Neuronal stem cell (in vitro differentiated cells): ENCODE measurements at regions not wholly inside any gene's neighbourhood (a gene's known extent, or its start where the extent isn't known, plus 50 kb on each side); places are given as distances from the start of the nearest gene placed in this dataset.

Source experiments
- DNase-seq: peaks from one replicate; pipeline ENCODE4 v3.0.0-alpha.2; 2013; ENCODE audit warnings: low spot score
- H2AFZ ChIP-seq: one replicate; pipeline ENCODE4 v1.6.1; 2013; ENCODE audit warnings: mild to moderate bottlenecking, low read length, inconsistent platforms
- H2AK5ac ChIP-seq: 2 replicates; pipeline ENCODE4 v1.6.1; 2013; ENCODE audit warnings: low read depth, mild to moderate bottlenecking, inconsistent platforms, low read length, moderate library complexity, mixed read lengths
- H2BK120ac ChIP-seq: 2 replicates; pipeline ENCODE4 v1.6.1; 2013; ENCODE audit warnings: low read depth, mild to moderate bottlenecking, inconsistent platforms, low read length, moderate library complexity, mixed read lengths
- H2BK12ac ChIP-seq: one replicate; pipeline ENCODE4 v1.6.1; 2013; ENCODE audit warnings: low read length, inconsistent platforms
- H2BK15ac ChIP-seq: 2 replicates; pipeline ENCODE4 v1.6.1; 2013; ENCODE audit warnings: mild to moderate bottlenecking, low read length, inconsistent platforms, mixed read lengths
- H2BK5ac ChIP-seq: one replicate; pipeline ENCODE4 v1.6.1; 2013; ENCODE audit warnings: inconsistent platforms, mild to moderate bottlenecking, low read length, moderate library complexity
- H3K14ac ChIP-seq: one replicate; pipeline ENCODE4 v1.6.1; 2013; ENCODE audit warnings: low read length, inconsistent platforms
- H3K18ac ChIP-seq: 2 replicates; pipeline ENCODE4 v1.6.1; 2013; ENCODE audit warnings: low read length, inconsistent platforms
- H3K23ac ChIP-seq: 2 replicates; pipeline ENCODE4 v1.6.1; 2013; ENCODE audit warnings: low read depth, mild to moderate bottlenecking, mixed read lengths, low read length, inconsistent platforms; ENCODE audit not compliant: poor library complexity
- H3K27ac ChIP-seq: replicated peaks from 3 replicates; pipeline ENCODE4 v1.5.1; 2013; ENCODE audit warnings: low read length, inconsistent platforms
- H3K27me3 ChIP-seq, 3 experiments: 2 replicates each; pipeline ENCODE4 v1.6.1; 2013; ENCODE audit warnings: low read length in 3 of 3, mild to moderate bottlenecking in 2 of 3, inconsistent platforms in 1 of 3, low read depth in 1 of 3, mixed read lengths in 1 of 3, moderate library complexity in 1 of 3; ENCODE audit not compliant: control insufficient read depth in 3 of 3, insufficient read depth in 3 of 3
- H3K36me3 ChIP-seq, 2 donors: replicated peaks in 1 of 2; 2 replicates each; pipeline ENCODE4 v1.6.1; 2013; ENCODE audit warnings: low read length in 2 of 2; ENCODE audit not compliant: control insufficient read depth in 2 of 2, insufficient read depth in 2 of 2
- H3K4ac ChIP-seq: 2 replicates; pipeline ENCODE4 v1.6.1; 2013; ENCODE audit warnings: inconsistent platforms, mild to moderate bottlenecking, low read length, moderate library complexity
- H3K4me1 ChIP-seq, 2 donors: 1 replicate in 1 of 2; 2 replicates in 1 of 2; pipeline ENCODE4 v1.6.1; 2013; ENCODE audit warnings: low read length in 2 of 2, low read depth in 1 of 2; ENCODE audit not compliant: control insufficient read depth in 2 of 2, insufficient read depth in 1 of 2
- H3K4me2 ChIP-seq: one replicate; pipeline ENCODE4 v1.6.1; 2013; ENCODE audit warnings: mild to moderate bottlenecking, low read length, inconsistent platforms; ENCODE audit not compliant: insufficient read depth, poor library complexity, severe bottlenecking
- H3K4me3 ChIP-seq, 2 donors: 2 replicates each; pipeline ENCODE4 v1.5.1; 2013; ENCODE audit warnings: low read length in 2 of 2, mild to moderate bottlenecking in 2 of 2, inconsistent platforms in 1 of 2, moderate library complexity in 1 of 2
- H3K79me1 ChIP-seq: one replicate; pipeline ENCODE4 v1.6.1; 2013; ENCODE audit warnings: low read depth, mild to moderate bottlenecking, inconsistent platforms, low read length, moderate library complexity
- H3K9ac ChIP-seq: one replicate; pipeline ENCODE4 v1.6.1; 2013; ENCODE audit warnings: mild to moderate bottlenecking, low read depth, low read length, inconsistent platforms; ENCODE audit not compliant: poor library complexity
- H3K9me3 ChIP-seq, 2 donors: replicated peaks in 1 of 2; 2 replicates each; pipeline versions ENCODE3 to v1.6.1; 2013; ENCODE audit warnings: low read length in 2 of 2, mild to moderate bottlenecking in 2 of 2, inconsistent platforms in 1 of 2, low read depth in 1 of 2, mixed read lengths in 1 of 2, moderate library complexity in 1 of 2; ENCODE audit not compliant: control insufficient read depth in 2 of 2, insufficient read depth in 1 of 2
- H4K8ac ChIP-seq: one replicate; pipeline ENCODE4 v1.6.1; 2013; ENCODE audit warnings: low read depth, mild to moderate bottlenecking, inconsistent platforms, low read length, moderate library complexity
- H4K91ac ChIP-seq: one replicate; pipeline ENCODE4 v1.6.1; 2013; ENCODE audit warnings: low read length, low read depth, mild to moderate bottlenecking, inconsistent platforms; ENCODE audit not compliant: poor library complexity
- WGBS, 2 donors: extraction: QIAGEN DNeasy Blood & Tissue Kit; methylation state at CpG; one replicate each; pipeline ENCODE4 v1.1.7; 2013; ENCODE audit warnings: missing lambda C conversion rate in 2 of 2, mixed read lengths in 1 of 2; ENCODE audit not compliant: insufficient read length in 2 of 2, insufficient replicate concordance in 1 of 2; ENCODE audit errors: extremely low coverage in 2 of 2; 5-methylcytosine and 5-hydroxymethylcytosine counted together

DNA sequence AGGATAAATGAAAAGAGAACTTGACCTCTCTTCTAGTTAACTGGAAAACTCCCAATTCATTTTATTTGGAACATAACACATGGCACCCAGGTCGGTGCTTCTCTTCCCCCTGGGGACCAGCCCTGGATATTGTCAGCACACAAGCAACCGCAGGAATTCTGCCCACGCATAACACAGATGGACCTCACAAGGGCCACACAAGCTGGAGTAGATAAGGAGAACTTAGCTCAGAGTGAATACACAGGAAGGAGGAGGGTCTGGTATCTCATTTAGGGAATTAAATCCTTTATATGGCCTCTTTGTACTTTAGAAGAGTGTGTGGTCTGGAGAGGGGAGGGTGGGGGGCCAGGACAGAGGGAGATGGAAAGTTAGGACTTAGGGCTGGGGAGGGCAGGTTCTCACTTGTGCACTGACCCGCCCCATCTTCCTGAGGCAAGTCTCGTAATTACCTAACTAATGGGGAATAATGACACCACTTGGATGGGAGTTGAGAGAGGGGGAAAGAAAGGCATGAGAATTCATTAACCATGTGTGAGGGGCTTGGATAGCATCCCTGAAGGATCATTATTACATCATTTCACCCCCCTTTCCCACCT, 341.2 kb upstream of the WWC1 start:
- H2AK5ac ChIP-seq = no peak overlapping the region
- H3K4me1 ChIP-seq = peaks cover 18 to 49% of the 10 kb centered on the region in 2 donors
- no peak overlapping the region for H3K4me3 ChIP-seq
- no peak overlapping the region for H4K91ac ChIP-seq
- H3K36me3 ChIP-seq = no peaks in the 10 kb centered on the region
- H2AFZ ChIP-seq = peak overlapping the region; percentile 32
- H3K79me1 ChIP-seq = no peaks in the 10 kb centered on the region
- no peak overlapping the region for H3K27ac ChIP-seq
- H3K18ac ChIP-seq = no peak overlapping the region
- WGBS, 2 donors = no CpG with 5 or more reads among the region's 5 CpGs
- H3K4ac ChIP-seq = no peak overlapping the region
- H3K14ac ChIP-seq = no peak overlapping the region
- H2BK15ac ChIP-seq = no peak overlapping the region
- H3K23ac ChIP-seq = no peak overlapping the region
- H2BK12ac ChIP-seq = no peak overlapping the region
- H3K9me3 ChIP-seq = no peaks in the 10 kb centered on the region
- no peak overlapping the region for H3K9ac ChIP-seq
- H2BK120ac ChIP-seq = no peak overlapping the region
- H2BK5ac ChIP-seq = no peak overlapping the region
- H3K4me2 ChIP-seq = no peak overlapping the region
- DNase-seq = no peak
- H4K8ac ChIP-seq = no peak overlapping the region
- no peaks in the 10 kb centered on the region for H3K27me3 ChIP-seq

DNA sequence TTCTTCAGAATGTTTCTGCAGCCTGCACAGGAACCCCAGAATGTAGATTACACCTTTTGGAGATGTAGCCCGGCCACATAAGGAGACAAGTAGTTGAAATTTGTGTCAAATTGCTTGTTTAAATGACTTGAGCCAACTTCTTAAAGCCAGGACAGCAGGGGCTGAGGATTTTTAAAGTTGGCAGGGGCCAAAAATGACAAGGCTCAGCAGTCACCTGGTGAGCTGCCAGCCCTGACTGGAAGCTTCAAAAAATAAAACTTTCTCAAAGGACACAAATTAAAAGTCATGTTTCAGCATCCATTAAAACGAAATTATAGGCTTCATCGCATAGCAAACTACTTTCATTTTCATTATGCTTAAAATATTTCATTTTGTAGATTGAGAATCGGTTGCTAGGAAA, 340.3 kb upstream of the WWC1 start:
- Histone ChIP-seq H3K18ac (no peak overlapping the region), H3K4ac (no peak overlapping the region), H3K9ac (no peak overlapping the region), H2AFZ (no peak overlapping the region), H2BK5ac (no peak overlapping the region), H3K4me3 (no peak overlapping the region), H2BK12ac (no peak overlapping the region), H3K14ac (no peak overlapping the region), H3K23ac (no peak overlapping the region), H3K4me2 (no peak overlapping the region), H3K79me1 (no peaks in the 10 kb centered on the region), H4K91ac (no peak overlapping the region), H2BK15ac (no peak overlapping the region), H3K27ac (no peak overlapping the region), H3K36me3 (no peaks in the 10 kb centered on the region), H3K27me3 (no peaks in the 10 kb centered on the region), H3K9me3 (no peaks in the 10 kb centered on the region), H3K4me1 (peaks cover 17 to 44% of the 10 kb centered on the region in 2 donors), H2AK5ac (no peak overlapping the region), H4K8ac (no peak overlapping the region), H2BK120ac (no peak overlapping the region)
- DNase-seq = no peak
- WGBS, 2 donors = no CpG with 5 or more reads among the region's 4 CpGs

DNA sequence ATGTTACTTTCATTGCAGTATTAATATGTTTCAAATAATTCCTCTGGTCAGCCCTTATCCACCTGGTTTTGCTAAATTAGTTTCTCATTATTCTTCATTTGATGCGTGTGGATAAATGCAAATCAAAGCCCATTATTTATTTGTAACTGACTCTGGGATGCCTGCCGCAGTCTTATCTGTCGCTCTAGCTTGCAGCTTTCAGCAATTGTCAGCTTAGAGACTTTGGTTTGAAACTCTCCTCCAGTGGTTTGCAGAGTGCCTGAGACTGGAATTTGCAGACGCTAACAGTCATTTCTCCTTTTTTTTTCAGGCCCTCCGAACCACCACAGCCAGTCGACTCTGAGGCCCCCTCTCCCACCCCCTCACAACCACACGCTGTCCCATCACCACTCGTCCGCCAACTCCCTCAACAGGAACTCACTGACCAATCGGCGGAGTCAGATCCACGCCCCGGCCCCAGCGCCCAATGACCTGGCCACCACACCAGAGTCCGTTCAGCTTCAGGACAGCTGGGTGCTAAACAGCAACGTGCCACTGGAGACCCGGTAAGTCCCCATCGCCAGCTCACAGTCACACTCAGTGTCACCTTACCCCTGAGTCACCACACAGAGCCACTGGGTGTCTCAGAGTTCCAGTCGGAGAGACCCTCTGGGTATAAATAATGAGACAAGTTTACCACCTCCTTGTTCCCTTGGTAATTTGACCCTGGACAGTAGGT, 339.0 kb upstream of the WWC1 start:
- Histone ChIP-seq H3K27me3 (no peaks in the 10 kb centered on the region), H2BK15ac (peak overlapping the region; percentile 61), H3K4me3 (no peak overlapping the region), H2BK120ac (no peak overlapping the region), H2AK5ac (no peak overlapping the region), H3K18ac (peak overlapping the region; percentile 23), H3K36me3 (no peaks in the 10 kb centered on the region), H4K8ac (no peak overlapping the region), H3K27ac (no peak overlapping the region), H3K4me2 (no peak overlapping the region), H3K4ac (no peak overlapping the region), H3K9me3 (no peaks in the 10 kb centered on the region), H2BK12ac (peak overlapping the region; percentile 68), H3K9ac (no peak overlapping the region), H3K79me1 (no peaks in the 10 kb centered on the region), H3K14ac (no peak overlapping the region), H4K91ac (no peak overlapping the region), H2AFZ (no peak overlapping the region), H3K23ac (peak overlapping the region; percentile 53), H2BK5ac (no peak overlapping the region), H3K4me1 (peaks cover 15 to 41% of the 10 kb centered on the region in 2 donors)
- no CpG with 5 or more reads among the region's 19 CpGs for WGBS, 2 donors
- DNase-seq = no peak

DNA sequence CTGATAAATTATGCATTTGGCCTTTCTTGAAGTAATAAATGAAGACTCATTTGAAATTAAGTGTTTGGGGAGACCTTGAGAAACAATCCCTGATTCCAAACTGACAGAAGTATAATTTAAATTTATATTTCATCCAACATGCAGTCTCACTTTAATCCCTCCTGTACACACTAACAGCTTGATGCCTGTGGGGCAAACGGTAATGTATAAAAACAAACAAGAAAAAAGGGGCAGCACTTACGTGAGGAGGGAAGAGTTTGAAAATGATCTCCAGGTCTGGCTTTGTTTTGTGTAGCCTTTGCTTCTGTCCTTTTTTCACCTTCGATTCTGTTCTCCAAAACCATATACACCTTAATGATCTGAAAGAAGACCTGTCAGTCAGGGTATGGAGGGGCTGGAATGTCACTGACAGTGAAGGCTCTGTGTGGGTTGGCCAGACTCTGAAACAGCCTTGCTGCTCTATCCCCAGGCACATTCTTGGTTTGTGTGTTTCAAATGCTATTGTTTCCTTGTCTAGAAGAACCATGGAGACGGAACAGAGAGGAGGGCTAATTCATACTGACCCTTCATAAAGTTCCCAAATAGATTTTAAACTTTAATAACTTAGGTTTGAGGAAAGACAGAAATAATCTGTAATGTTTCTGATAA, 338.2 kb upstream of the WWC1 start:
- Histone ChIP-seq H3K4ac (no peak overlapping the region), H2AFZ (no peak overlapping the region), H2BK5ac (no peak overlapping the region), H3K36me3 (no peaks in the 10 kb centered on the region), H2BK120ac (no peak overlapping the region), H3K23ac (no peak overlapping the region), H3K4me3 (no peak overlapping the region), H4K8ac (no peak overlapping the region), H3K27me3 (no peaks in the 10 kb centered on the region), H3K9me3 (no peaks in the 10 kb centered on the region), H2BK12ac (no peak overlapping the region), H3K4me1 (peaks cover 15 to 41% of the 10 kb centered on the region in 2 donors), H2BK15ac (no peak overlapping the region), H3K4me2 (no peak overlapping the region), H3K79me1 (no peaks in the 10 kb centered on the region), H3K27ac (no peak overlapping the region), H3K14ac (no peak overlapping the region), H2AK5ac (no peak overlapping the region), H3K9ac (no peak overlapping the region), H3K18ac (no peak overlapping the region), H4K91ac (no peak overlapping the region)
- DNase-seq = peak; percentile 12
- WGBS, 2 donors = no CpG with 5 or more reads among the region's 4 CpGs
